ENCODE measurements at regions not wholly inside any gene's neighbourhood (a gene's known extent, or its start where the extent isn't known, plus 50 kb on each side); places are given as distances from the start of the nearest gene placed in this dataset.

- no peak for DNase-seq
These were observed 686.1 kb downstream of the HACE1 start for GRCh38 chr6:104173668-104174067.

GRCh38 chr6:104170401-104170800, 689.3 kb downstream of the HACE1 start:
- no peak for DNase-seq

GRCh38 chr6:104166055-104166668, 693.6 kb downstream of the HACE1 start:
- no peak for DNase-seq

- no peak for DNase-seq
These were observed 697.6 kb downstream of the HACE1 start for GRCh38 chr6:104162036-104162669.

- DNase-seq, result no peak
These were observed 700.6 kb downstream of the HACE1 start for GRCh38 chr6:104159045-104159618.

- no peak for DNase-seq
These were observed 716.0 kb downstream of the HACE1 start for GRCh38 chr6:104143757-104144156.

- no peak for DNase-seq
These were observed 724.8 kb downstream of the HACE1 start for GRCh38 chr6:104134876-104135275.

GRCh38 chr6:104130343-104130742, 729.4 kb downstream of the HACE1 start:
- DNase-seq, result no peak

- no peak for DNase-seq
These were observed 733.3 kb downstream of the HACE1 start for GRCh38 chr6:104126315-104127005.

GRCh38 chr6:104123227-104123626, 736.5 kb downstream of the HACE1 start:
- DNase-seq, result no peak

GRCh38 chr6:104118274-104118673, 741.4 kb downstream of the HACE1 start:
- DNase-seq, result no peak

GRCh38 chr6:104109806-104110205, 749.9 kb downstream of the HACE1 start:
- no peak for DNase-seq

GRCh38 chr6:104108634-104109033, 751.1 kb downstream of the HACE1 start:
- DNase-seq, result no peak

- no peak for DNase-seq
These were observed 763.9 kb downstream of the HACE1 start for GRCh38 chr6:104095661-104096416.

GRCh38 chr6:104087765-104088164, 772.0 kb downstream of the HACE1 start:
- DNase-seq, result no peak

GRCh38 chr6:104068281-104068680, 791.4 kb downstream of the HACE1 start:
- no peak for DNase-seq

GRCh38 chr6:104064876-104065275, 794.8 kb downstream of the HACE1 start:
- DNase-seq, result no peak

GRCh38 chr6:104050455-104050854, 809.3 kb downstream of the HACE1 start:
- no peak for DNase-seq

- DNase-seq, result no peak
These were observed 813.3 kb downstream of the HACE1 start for GRCh38 chr6:104046426-104046825.

- no peak for DNase-seq
These were observed 828.4 kb downstream of the HACE1 start for GRCh38 chr6:104031346-104031745.

- no peak for DNase-seq
These were observed 837.6 kb downstream of the HACE1 start for GRCh38 chr6:104022126-104022525.

GRCh38 chr6:104019075-104019753, 840.5 kb downstream of the HACE1 start:
- DNase-seq, result no peak

Measured in CD4-positive, alpha-beta T cell treated with Interleukin-17A for 1 hour (primary cell).